Neural progenitor cell (in vitro differentiated cells): ENCODE measurements at regions not wholly inside any gene's neighbourhood (a gene's known extent, or its start where the extent isn't known, plus 50 kb on each side); places are given as distances from the start of the nearest gene placed in this dataset.

Experiments used
- DNase-seq: peaks from one replicate; pipeline ENCODE4 v3.0.0-alpha.2; 2016; ENCODE audit warnings: low spot score
- H2AFZ ChIP-seq: fragments of 200-600 bp; sonication (generic); replicated peaks from 2 replicates; pipeline ENCODE4 v1.6.1; 2016; ENCODE audit warnings: antibody characterized with exemption
- H3F3A ChIP-seq: fragments of 200-600 bp; sonication (generic); 2 replicates; pipeline ENCODE4 v1.6.1; 2016; ENCODE audit warnings: antibody characterized with exemption, low read depth
- H3K27ac ChIP-seq: fragments of 200-600 bp; sonication (generic); 2 replicates; pipeline ENCODE4 v1.5.1; 2016; ENCODE audit warnings: mild to moderate bottlenecking
- H3K27me3 ChIP-seq: fragments of 200-600 bp; sonication (generic); 2 replicates; pipeline ENCODE4 v1.6.1; 2016; ENCODE audit warnings: mild to moderate bottlenecking, moderate library complexity
- H3K36me3 ChIP-seq: fragments of 200-600 bp; sonication (generic); 2 replicates; pipeline ENCODE4 v1.5.1; 2016
- H3K4me1 ChIP-seq: fragments of 200-600 bp; sonication (generic); 2 replicates; pipeline ENCODE4 v1.6.1; 2016; ENCODE audit warnings: mixed run types
- H3K4me2 ChIP-seq: fragments of 200-600 bp; sonication (generic); 2 replicates; pipeline ENCODE4 v1.6.1; 2016
- H3K4me3 ChIP-seq: fragments of 200-600 bp; sonication (generic); 2 replicates; pipeline ENCODE4 v1.5.1; 2016
- H3K79me2 ChIP-seq: fragments of 200-600 bp; sonication (generic); 2 replicates; pipeline ENCODE4 v1.6.1; 2016; ENCODE audit warnings: low read depth
- H3K9ac ChIP-seq: fragments of 200-600 bp; sonication (generic); 2 replicates; pipeline ENCODE4 v1.6.1; 2016
- H3K9me3 ChIP-seq: fragments of 200-600 bp; sonication (generic); 2 replicates; pipeline ENCODE4 v1.5.1; 2016; ENCODE audit warnings: low read depth
- H4K20me1 ChIP-seq: fragments of 200-600 bp; sonication (generic); 2 replicates; pipeline ENCODE4 v1.6.1; 2016; ENCODE audit warnings: low read depth
- H3K27ac Mint-ChIP-seq: 3 replicates; pipeline ENCODE4 v1.8.0; 2021; ENCODE audit warnings: mixed read lengths
- H3K27me3 Mint-ChIP-seq: 2 replicates; pipeline ENCODE4 v1.8.0; 2022; ENCODE audit warnings: low read depth, mild to moderate bottlenecking, inconsistent platforms, moderate library complexity, mixed read lengths; ENCODE audit not compliant: insufficient read depth
- H3K36me3 Mint-ChIP-seq: 3 replicates; pipeline ENCODE4 v1.8.0; 2021; ENCODE audit warnings: mixed read lengths
- H3K4me1 Mint-ChIP-seq: 3 replicates; pipeline ENCODE4 v1.8.0; 2021; ENCODE audit warnings: mixed read lengths
- H3K4me3 Mint-ChIP-seq: 3 replicates; pipeline ENCODE4 v1.8.0; 2021; ENCODE audit warnings: mild to moderate bottlenecking, moderate library complexity, mixed read lengths
- H3K9me3 Mint-ChIP-seq: 3 replicates; pipeline ENCODE4 v1.8.0; 2020; ENCODE audit warnings: mixed read lengths
- EZH2 ChIP-seq: fragments of 200-600 bp; sonication (generic); IDR thresholded peaks from 2 replicates; pipeline ENCODE4 v1.6.1; 2017; ENCODE audit warnings: antibody characterized with exemption, mild to moderate bottlenecking, moderate library complexity
- EZH2phosphoT487 ChIP-seq: fragments of 200-600 bp; sonication (generic); IDR thresholded peaks from 2 replicates; pipeline ENCODE4 v1.6.1; 2017; ENCODE audit warnings: antibody characterized with exemption
- TF ChIP-seq, protein P1 (sequence below): fragments of 200-600 bp; sonication (generic); IDR thresholded peaks from 2 replicates; pipeline ENCODE4 v1.5.1; 2017; ENCODE audit warnings: antibody characterized with exemption, mild to moderate bottlenecking

DNA sequence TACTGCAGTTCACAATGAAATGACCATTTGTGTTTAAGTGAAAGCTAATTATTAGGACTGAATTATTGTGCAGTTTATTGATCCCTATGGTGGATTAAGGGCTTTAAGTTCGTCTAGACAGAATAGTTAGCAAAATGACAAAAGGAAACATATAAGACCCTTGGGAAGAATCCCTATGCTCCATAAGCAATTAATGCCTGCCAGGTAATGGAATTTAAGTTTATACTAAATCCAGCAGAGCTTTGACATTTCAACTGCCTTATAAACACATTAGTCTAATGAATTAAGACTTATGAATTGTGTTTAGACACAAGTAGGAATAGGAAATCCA lies 640.0 kb upstream of the ARRDC3 start:
- no peak for DNase-seq
- H3K79me2 ChIP-seq, result no peaks in the 10 kb centered on the region

DNA sequence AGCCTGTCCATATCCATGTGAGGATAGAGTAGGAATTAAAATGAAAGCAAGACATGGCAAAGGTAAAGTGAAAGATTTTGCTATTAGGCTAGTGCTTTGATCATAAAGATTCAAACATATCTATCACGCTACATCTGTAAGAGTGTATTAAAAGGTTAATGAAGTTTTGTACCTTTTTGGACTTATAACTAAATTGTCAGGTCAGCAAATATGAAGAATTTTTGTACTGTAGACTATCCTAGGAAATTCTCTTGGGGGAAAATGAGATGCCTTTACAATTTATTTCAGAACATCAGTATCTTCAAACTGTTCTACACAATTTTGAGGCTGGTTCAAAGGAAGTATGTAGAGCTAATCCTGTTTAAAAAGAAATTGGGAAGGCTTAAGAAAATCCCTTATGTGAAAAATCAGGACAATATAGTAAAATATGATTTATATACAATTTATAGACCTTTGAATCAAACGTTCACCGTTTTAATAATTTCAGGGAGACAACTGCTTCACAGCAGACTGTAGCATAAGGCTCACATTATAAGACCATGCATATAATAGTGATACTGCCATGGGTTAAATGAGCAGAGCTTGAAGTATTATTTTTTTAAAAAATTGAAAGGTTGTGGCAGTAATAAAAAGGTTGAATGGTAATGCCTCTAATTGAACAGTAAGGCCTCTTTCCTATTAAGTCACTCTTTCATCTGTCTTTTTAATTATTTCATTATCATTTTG lies 639.5 kb upstream of the ARRDC3 start:
- no peaks in the 10 kb centered on the region for H3F3A ChIP-seq
- no peak overlapping the region for H3K9ac ChIP-seq
- H3K4me3 ChIP-seq, result no peak overlapping the region
- H3K9me3 ChIP-seq, result no peaks in the 10 kb centered on the region
- H3K4me2 ChIP-seq, result no peak overlapping the region
- Mint-ChIP-seq H3K4me1 (no peaks in the 10 kb centered on the region), H3K4me3 (no peak overlapping the region), H3K36me3 (no peaks in the 10 kb centered on the region), H3K9me3 (no peaks in the 10 kb centered on the region), H3K27ac (no peak overlapping the region), H3K27me3 (no peaks in the 10 kb centered on the region)
- H4K20me1 ChIP-seq, result no peaks in the 10 kb centered on the region
- peaks cover 3% of the 10 kb centered on the region for H3K4me1 ChIP-seq
- H3K27me3 ChIP-seq, result no peaks in the 10 kb centered on the region
- DNase-seq, result no peak
- no peak for TF ChIP-seq EZH2phosphoT487
- no peak for TF ChIP-seq EZH2
- TF ChIP-seq, protein P1, sequence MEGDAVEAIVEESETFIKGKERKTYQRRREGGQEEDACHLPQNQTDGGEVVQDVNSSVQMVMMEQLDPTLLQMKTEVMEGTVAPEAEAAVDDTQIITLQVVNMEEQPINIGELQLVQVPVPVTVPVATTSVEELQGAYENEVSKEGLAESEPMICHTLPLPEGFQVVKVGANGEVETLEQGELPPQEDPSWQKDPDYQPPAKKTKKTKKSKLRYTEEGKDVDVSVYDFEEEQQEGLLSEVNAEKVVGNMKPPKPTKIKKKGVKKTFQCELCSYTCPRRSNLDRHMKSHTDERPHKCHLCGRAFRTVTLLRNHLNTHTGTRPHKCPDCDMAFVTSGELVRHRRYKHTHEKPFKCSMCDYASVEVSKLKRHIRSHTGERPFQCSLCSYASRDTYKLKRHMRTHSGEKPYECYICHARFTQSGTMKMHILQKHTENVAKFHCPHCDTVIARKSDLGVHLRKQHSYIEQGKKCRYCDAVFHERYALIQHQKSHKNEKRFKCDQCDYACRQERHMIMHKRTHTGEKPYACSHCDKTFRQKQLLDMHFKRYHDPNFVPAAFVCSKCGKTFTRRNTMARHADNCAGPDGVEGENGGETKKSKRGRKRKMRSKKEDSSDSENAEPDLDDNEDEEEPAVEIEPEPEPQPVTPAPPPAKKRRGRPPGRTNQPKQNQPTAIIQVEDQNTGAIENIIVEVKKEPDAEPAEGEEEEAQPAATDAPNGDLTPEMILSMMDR, result no peak
- no peak overlapping the region for H3K27ac ChIP-seq
- no peaks in the 10 kb centered on the region for H3K79me2 ChIP-seq
- H2AFZ ChIP-seq, result no peak overlapping the region
- H3K36me3 ChIP-seq, result no peaks in the 10 kb centered on the region

More for the DNA sequence above, 640.0 kb upstream of the ARRDC3 start:
- Mint-ChIP-seq H3K4me1 (no peaks in the 10 kb centered on the region), H3K27me3 (no peaks in the 10 kb centered on the region), H3K9me3 (no peaks in the 10 kb centered on the region), H3K36me3 (no peaks in the 10 kb centered on the region), H3K4me3 (no peak overlapping the region), H3K27ac (no peak overlapping the region)
- TF ChIP-seq EZH2 (no peak), EZH2phosphoT487 (no peak)
- TF ChIP-seq, protein P1, result no peak
- Histone ChIP-seq H3K4me3 (no peak overlapping the region), H3K4me2 (no peak overlapping the region), H3K9me3 (no peaks in the 10 kb centered on the region), H3K27me3 (no peaks in the 10 kb centered on the region), H3K4me1 (peaks cover 3% of the 10 kb centered on the region), H2AFZ (no peak overlapping the region), H3F3A (no peaks in the 10 kb centered on the region), H3K9ac (no peak overlapping the region), H3K36me3 (no peaks in the 10 kb centered on the region), H3K27ac (no peak overlapping the region), H4K20me1 (no peaks in the 10 kb centered on the region)

DNA sequence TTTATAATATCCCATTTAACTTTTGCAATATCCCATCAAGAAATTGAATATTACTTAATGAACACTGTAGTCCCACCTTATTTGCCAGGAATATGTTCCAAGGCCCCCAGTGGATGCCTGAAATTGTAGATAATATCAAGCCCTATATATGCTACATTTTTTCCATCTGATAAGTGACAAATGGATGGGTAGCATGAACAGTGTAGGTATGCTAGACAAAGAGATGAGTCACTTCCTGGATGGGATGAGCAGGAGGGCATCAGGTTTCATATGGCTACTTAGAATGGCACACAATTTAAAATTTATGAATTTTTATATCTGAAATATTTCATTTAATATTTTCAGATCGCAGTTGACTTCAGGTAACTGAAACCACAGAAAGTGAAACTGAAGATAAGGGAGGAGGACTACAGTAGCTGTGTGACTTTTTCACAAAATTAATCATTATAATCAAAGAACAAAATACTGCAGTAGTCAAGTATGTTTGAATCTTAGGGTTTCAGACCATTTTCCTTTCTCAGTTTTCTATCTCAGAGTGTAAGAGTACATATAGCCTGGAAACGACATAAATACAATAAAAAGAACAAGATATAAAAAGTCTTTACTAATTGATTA lies 636.4 kb upstream of the ARRDC3 start:
- Histone ChIP-seq H3K27me3 (no peaks in the 10 kb centered on the region), H4K20me1 (no peaks in the 10 kb centered on the region), H3K36me3 (no peaks in the 10 kb centered on the region), H3K4me3 (no peak overlapping the region), H3K4me2 (no peak overlapping the region), H3F3A (no peaks in the 10 kb centered on the region), H3K9me3 (no peaks in the 10 kb centered on the region), H3K4me1 (peaks cover 3% of the 10 kb centered on the region), H3K9ac (no peak overlapping the region), H2AFZ (no peak overlapping the region), H3K79me2 (no peaks in the 10 kb centered on the region), H3K27ac (no peak overlapping the region)
- TF ChIP-seq EZH2phosphoT487, result no peak
- TF ChIP-seq, protein P1, result no peak
- no peak for TF ChIP-seq EZH2
- Mint-ChIP-seq H3K9me3 (no peaks in the 10 kb centered on the region), H3K27me3 (no peaks in the 10 kb centered on the region), H3K27ac (no peak overlapping the region), H3K4me1 (no peaks in the 10 kb centered on the region), H3K36me3 (no peaks in the 10 kb centered on the region), H3K4me3 (no peak overlapping the region)
- no peak for DNase-seq
